HCT116 (cell line): ENCODE measurements at regions not wholly inside any gene's neighbourhood (a gene's known extent, or its start where the extent isn't known, plus 50 kb on each side); places are given as distances from the start of the nearest gene placed in this dataset.

Experiments
- ATAC-seq: fragments of 200-7000 bp; cut with Tn5 transposase; 2 replicates; pipeline ENCODE4 v1.9.1; 2020; ENCODE audit warnings: mild to moderate bottlenecking, moderate library complexity
- BruUV-seq: library from RNA; stranded (reverse); fragments of 400-500 nt; replicated peaks from 2 replicates; lab custom pipeline; 2021; lab: Mats Ljungman, UMichigan
- CTCF ChIA-PET: fragments of 300-600 bp; sonication (Branson Sonifier 250); formaldehyde crosslinking; loops from one replicate; lab custom pipeline; 2021; ENCODE audit warnings: antibody characterized with exemption; lab: Charles Lee
- POLR2A ChIA-PET: fragments of 300-600, 350-600 bp; sonication (Branson Sonifier 250); formaldehyde crosslinking; loops from one replicate; lab custom pipeline; 2021; ENCODE audit warnings: antibody characterized with exemption; lab: Charles Lee
- RAD21 ChIA-PET, 2 experiments: fragments of 300-600 bp; sonication (Branson Sonifier 250); formaldehyde crosslinking; loops; one replicate each; lab custom pipeline; 2023; ENCODE audit warnings: low total read pairs in 2 of 2; ENCODE audit not compliant: uncharacterized antibody in 2 of 2, unreplicated experiment in 2 of 2, low non-redundant PET in 1 of 2; lab: Charles Lee
- DNase-seq: peaks from one replicate; pipeline ENCODE4 v3.0.0-alpha.2; 2010; ENCODE audit warnings: low read depth, low spot score
- H2AFZ ChIP-seq: fragments of 200-600 bp; shearing (Covaris generic), sonication (generic); 2 replicates; pipeline ENCODE4 v1.6.1; 2017; ENCODE audit warnings: low read depth, mixed run types, mixed read lengths, antibody characterized with exemption, low read length; ENCODE audit not compliant: poor library complexity, severe bottlenecking
- H3K27ac ChIP-seq: 2 replicates; pipeline ENCODE4 v1.5.1; 2012; ENCODE audit warnings: low read depth, low read length
- H3K27me3 ChIP-seq: fragments of 200-600 bp; sonication (generic); 2 replicates; pipeline ENCODE4 v1.6.1; 2016; ENCODE audit warnings: mixed run types, low read length, mixed read lengths; ENCODE audit not compliant: insufficient read depth
- H3K36me3 ChIP-seq, 2 experiments: fragments of 200-500 bp in 1 of 2; fragments of 200-600 bp in 1 of 2; sonication (Bioruptor generic) in 1 of 2; sonication (generic) in 1 of 2; 2 replicates each; pipeline versions ENCODE4 v1.5.1 to v1.6.1; 2014 to 2016; ENCODE audit warnings: low read length in 2 of 2, inconsistent platforms in 1 of 2, mixed read lengths in 1 of 2, mixed run types in 1 of 2; ENCODE audit not compliant: insufficient read depth in 2 of 2, control insufficient read depth in 1 of 2
- H3K4me1 ChIP-seq, 2 experiments: fragments of 200-600 bp in 1 of 2; sonication (generic) in 1 of 2; 2 replicates each; pipeline versions ENCODE4 v1.5.1 to v1.6.1; 2012 to 2017; ENCODE audit warnings: low read length in 2 of 2, inconsistent platforms in 1 of 2, mild to moderate bottlenecking in 1 of 2, mixed read lengths in 1 of 2, mixed run types in 1 of 2, moderate library complexity in 1 of 2; ENCODE audit not compliant: insufficient read depth in 2 of 2, control insufficient read depth in 1 of 2
- H3K4me2 ChIP-seq: fragments of 200-600 bp; sonication (generic); 2 replicates; pipeline ENCODE4 v1.6.1; 2017; ENCODE audit warnings: mixed run types, low read length, mixed read lengths
- H3K4me3 ChIP-seq, 2 experiments: fragments of 200-600 bp in 1 of 2; sonication (generic) in 1 of 2; replicated peaks in 1 of 2; 2 replicates each; pipeline ENCODE4 v1.5.1; 2011 to 2016; ENCODE audit warnings: low read length in 2 of 2, control low read depth in 1 of 2, low read depth in 1 of 2, mild to moderate bottlenecking in 1 of 2, mixed read lengths in 1 of 2, mixed run types in 1 of 2
- H3K79me2 ChIP-seq: fragments of 200-600 bp; sonication (generic); 2 replicates; pipeline ENCODE4 v1.6.1; 2017; ENCODE audit warnings: mild to moderate bottlenecking, mixed run types, low read length, moderate library complexity, mixed read lengths; ENCODE audit not compliant: insufficient read depth
- H3K9ac ChIP-seq: fragments of 200-600 bp; sonication (generic); 2 replicates; pipeline ENCODE4 v1.6.1; 2016; ENCODE audit warnings: low read length, mixed read lengths
- H3K9me2 ChIP-seq: fragments of 200-600 bp; sonication (generic), shearing (Covaris generic); 2 replicates; pipeline ENCODE4 v1.6.1; 2017; ENCODE audit warnings: mixed run types, mild to moderate bottlenecking, moderate library complexity; ENCODE audit not compliant: insufficient read depth
- H3K9me3 ChIP-seq, 2 experiments: fragments of 200-500 bp in 1 of 2; fragments of 200-600 bp in 1 of 2; sonication (Bioruptor generic) in 1 of 2; sonication (generic) in 1 of 2; 2 replicates each; pipeline ENCODE4 v1.6.1; 2014 to 2017; ENCODE audit warnings: low read length in 2 of 2, mixed read lengths in 2 of 2, inconsistent platforms in 1 of 2, low read depth in 1 of 2, mild to moderate bottlenecking in 1 of 2, mixed run types in 1 of 2, moderate library complexity in 1 of 2; ENCODE audit not compliant: control insufficient read depth in 1 of 2, insufficient read depth in 1 of 2
- H4K20me1 ChIP-seq: fragments of 200-600 bp; sonication (generic), shearing (Covaris generic); 2 replicates; pipeline ENCODE4 v1.6.1; 2017; ENCODE audit warnings: mixed run types, mild to moderate bottlenecking, moderate library complexity; ENCODE audit not compliant: insufficient read depth
- EGR1 ChIP-seq: IDR thresholded peaks from 2 replicates; pipeline ENCODE4 v1.6.1; 2012; ENCODE audit warnings: low read depth
- EZH2phosphoT487 ChIP-seq: fragments of 200-600 bp; IDR thresholded peaks from 2 replicates; pipeline ENCODE4 v1.6.1; 2018; ENCODE audit warnings: antibody characterized with exemption, borderline replicate concordance
- JUND ChIP-seq: IDR thresholded peaks from 2 replicates; pipeline ENCODE4 v1.6.1; 2012
- POLR2A ChIP-seq: IDR thresholded peaks from 2 replicates; pipeline ENCODE4 v1.7.0; 2011; ENCODE audit warnings: borderline replicate concordance; ENCODE audit not compliant: insufficient read depth, insufficient read length; ENCODE audit errors: extremely low read depth
- RAD21 ChIP-seq: IDR thresholded peaks from 2 replicates; pipeline ENCODE4 v1.6.1; 2012; ENCODE audit warnings: low read depth, mild to moderate bottlenecking
- SIN3A ChIP-seq: IDR thresholded peaks from 2 replicates; pipeline ENCODE4 v1.6.1; 2012; ENCODE audit warnings: low read depth
- SP1 ChIP-seq: IDR thresholded peaks from 2 replicates; pipeline ENCODE4 v1.6.1; 2012; ENCODE audit warnings: low read depth
- SRF ChIP-seq: IDR thresholded peaks from 2 replicates; pipeline ENCODE4 v1.6.1; 2012; ENCODE audit warnings: low read depth
- ZFX ChIP-seq: fragments of 450-650 bp; IDR thresholded peaks from 2 replicates; pipeline ENCODE4 v1.6.1; 2017
- ZNF274 ChIP-seq: fragments of 200-500 bp; sonication (Bioruptor generic); IDR thresholded peaks from 2 replicates; pipeline ENCODE4 v1.6.1; 2014; ENCODE audit warnings: mild to moderate bottlenecking, low read depth, low read length, inconsistent platforms
- intact Hi-C: fragments of 100-400 bp; cut with micrococcal nuclease; formaldehyde crosslinking; loops from 2 replicates; pipeline ENCODE4 v1.10.0; 2022
- TF ChIP-seq, protein P1 (sequence below): IDR thresholded peaks from 2 replicates; pipeline ENCODE4 v1.6.1; 2012; ENCODE audit warnings: low read depth
- TF ChIP-seq, protein P2 (sequence below): IDR thresholded peaks from 2 replicates; pipeline ENCODE4 v1.6.1; 2011; ENCODE audit warnings: mild to moderate bottlenecking, low read length, moderate library complexity; ENCODE audit not compliant: insufficient replicate concordance; ENCODE audit errors: extremely low read depth
- TF ChIP-seq, protein P3 (sequence below): IDR thresholded peaks from 2 replicates; pipeline ENCODE4 v1.6.1; 2012

DNA sequence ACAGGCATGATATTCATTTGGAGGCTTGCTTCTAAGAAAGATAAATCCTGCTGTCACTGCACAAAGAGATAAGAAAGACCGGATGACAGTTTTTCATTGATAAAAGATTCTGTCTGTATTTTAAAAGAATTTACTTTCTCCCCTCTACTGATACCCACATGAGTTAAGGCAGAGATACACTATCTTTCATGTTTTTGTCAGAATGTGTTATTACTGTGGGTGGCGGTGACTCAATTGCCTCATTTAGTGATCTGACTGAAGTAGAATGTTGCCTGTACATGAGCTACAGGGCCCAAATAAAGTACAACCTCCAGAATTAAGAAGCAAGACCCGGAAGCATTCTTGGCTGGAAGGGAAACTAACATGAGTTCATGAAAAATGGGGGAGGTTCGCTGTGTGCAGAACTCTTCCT lies 480.0 kb downstream of the SLC4A3 start:
- Histone ChIP-seq H3K4me3 (no peak overlapping the region), H4K20me1 (no peaks in the 10 kb centered on the region), H3K79me2 (no peaks in the 10 kb centered on the region), H3K27ac (no peak overlapping the region), H3K9ac (no peak overlapping the region), H3K4me1 (no peaks in the 10 kb centered on the region), H3K9me3 (no peaks in the 10 kb centered on the region), H3K9me2 (no peaks in the 10 kb centered on the region), H3K27me3 (no peaks in the 10 kb centered on the region), H3K36me3 (no peaks in the 10 kb centered on the region), H2AFZ (no peak overlapping the region), H3K4me2 (no peak overlapping the region)
- DNase-seq = no peak
- ChIA-PET RAD21 (no interaction called here), POLR2A (no interaction called here), CTCF (no interaction called here)
- intact Hi-C loops = no loop called here
- TF ChIP-seq SRF (no peak), RAD21 (no peak), POLR2A (no peak), ZNF274 (no peak), EGR1 (no peak), ZFX (no peak), SIN3A (no peak), EZH2phosphoT487 (no peak), SP1 (no peak), JUND (no peak)
- TF ChIP-seq, protein P1, sequence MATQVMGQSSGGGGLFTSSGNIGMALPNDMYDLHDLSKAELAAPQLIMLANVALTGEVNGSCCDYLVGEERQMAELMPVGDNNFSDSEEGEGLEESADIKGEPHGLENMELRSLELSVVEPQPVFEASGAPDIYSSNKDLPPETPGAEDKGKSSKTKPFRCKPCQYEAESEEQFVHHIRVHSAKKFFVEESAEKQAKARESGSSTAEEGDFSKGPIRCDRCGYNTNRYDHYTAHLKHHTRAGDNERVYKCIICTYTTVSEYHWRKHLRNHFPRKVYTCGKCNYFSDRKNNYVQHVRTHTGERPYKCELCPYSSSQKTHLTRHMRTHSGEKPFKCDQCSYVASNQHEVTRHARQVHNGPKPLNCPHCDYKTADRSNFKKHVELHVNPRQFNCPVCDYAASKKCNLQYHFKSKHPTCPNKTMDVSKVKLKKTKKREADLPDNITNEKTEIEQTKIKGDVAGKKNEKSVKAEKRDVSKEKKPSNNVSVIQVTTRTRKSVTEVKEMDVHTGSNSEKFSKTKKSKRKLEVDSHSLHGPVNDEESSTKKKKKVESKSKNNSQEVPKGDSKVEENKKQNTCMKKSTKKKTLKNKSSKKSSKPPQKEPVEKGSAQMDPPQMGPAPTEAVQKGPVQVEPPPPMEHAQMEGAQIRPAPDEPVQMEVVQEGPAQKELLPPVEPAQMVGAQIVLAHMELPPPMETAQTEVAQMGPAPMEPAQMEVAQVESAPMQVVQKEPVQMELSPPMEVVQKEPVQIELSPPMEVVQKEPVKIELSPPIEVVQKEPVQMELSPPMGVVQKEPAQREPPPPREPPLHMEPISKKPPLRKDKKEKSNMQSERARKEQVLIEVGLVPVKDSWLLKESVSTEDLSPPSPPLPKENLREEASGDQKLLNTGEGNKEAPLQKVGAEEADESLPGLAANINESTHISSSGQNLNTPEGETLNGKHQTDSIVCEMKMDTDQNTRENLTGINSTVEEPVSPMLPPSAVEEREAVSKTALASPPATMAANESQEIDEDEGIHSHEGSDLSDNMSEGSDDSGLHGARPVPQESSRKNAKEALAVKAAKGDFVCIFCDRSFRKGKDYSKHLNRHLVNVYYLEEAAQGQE = no peak
- TF ChIP-seq, protein P2, sequence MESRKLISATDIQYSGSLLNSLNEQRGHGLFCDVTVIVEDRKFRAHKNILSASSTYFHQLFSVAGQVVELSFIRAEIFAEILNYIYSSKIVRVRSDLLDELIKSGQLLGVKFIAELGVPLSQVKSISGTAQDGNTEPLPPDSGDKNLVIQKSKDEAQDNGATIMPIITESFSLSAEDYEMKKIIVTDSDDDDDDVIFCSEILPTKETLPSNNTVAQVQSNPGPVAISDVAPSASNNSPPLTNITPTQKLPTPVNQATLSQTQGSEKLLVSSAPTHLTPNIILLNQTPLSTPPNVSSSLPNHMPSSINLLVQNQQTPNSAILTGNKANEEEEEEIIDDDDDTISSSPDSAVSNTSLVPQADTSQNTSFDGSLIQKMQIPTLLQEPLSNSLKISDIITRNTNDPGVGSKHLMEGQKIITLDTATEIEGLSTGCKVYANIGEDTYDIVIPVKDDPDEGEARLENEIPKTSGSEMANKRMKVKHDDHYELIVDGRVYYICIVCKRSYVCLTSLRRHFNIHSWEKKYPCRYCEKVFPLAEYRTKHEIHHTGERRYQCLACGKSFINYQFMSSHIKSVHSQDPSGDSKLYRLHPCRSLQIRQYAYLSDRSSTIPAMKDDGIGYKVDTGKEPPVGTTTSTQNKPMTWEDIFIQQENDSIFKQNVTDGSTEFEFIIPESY = no peak
- TF ChIP-seq, protein P3, sequence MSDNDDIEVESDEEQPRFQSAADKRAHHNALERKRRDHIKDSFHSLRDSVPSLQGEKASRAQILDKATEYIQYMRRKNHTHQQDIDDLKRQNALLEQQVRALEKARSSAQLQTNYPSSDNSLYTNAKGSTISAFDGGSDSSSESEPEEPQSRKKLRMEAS = no peak
- no TSS peak for BruUV-seq
- no peak for ATAC-seq
